IPS DF 6.9 (cell line): ENCODE measurements at regions not wholly inside any gene's neighbourhood (a gene's known extent, or its start where the extent isn't known, plus 50 kb on each side); places are given as distances from the start of the nearest gene placed in this dataset.

Source experiments
- DNase-seq: peaks from one replicate; pipeline ENCODE4 v3.0.0-alpha.2; 2013; ENCODE audit warnings: low read depth, low spot score
- H3K27ac ChIP-seq: one replicate; pipeline ENCODE4 v1.5.1; 2013; ENCODE audit warnings: low read length, control low read depth
- H3K27me3 ChIP-seq: 2 replicates; pipeline ENCODE4 v1.6.1; 2013; ENCODE audit warnings: mild to moderate bottlenecking, low read length; ENCODE audit not compliant: control insufficient read depth, insufficient read depth
- H3K36me3 ChIP-seq: 2 replicates; pipeline ENCODE4 v1.6.1; 2013; ENCODE audit warnings: low read length; ENCODE audit not compliant: control insufficient read depth, insufficient read depth
- H3K4me1 ChIP-seq: 2 replicates; pipeline ENCODE4 v1.6.1; 2013; ENCODE audit warnings: low read length; ENCODE audit not compliant: control insufficient read depth, insufficient read depth
- H3K4me3 ChIP-seq: 2 replicates; pipeline ENCODE4 v1.5.1; 2013; ENCODE audit warnings: mild to moderate bottlenecking, low read length
- H3K9me3 ChIP-seq: 2 replicates; pipeline ENCODE4 v1.6.1; 2013; ENCODE audit warnings: low read length, inconsistent platforms; ENCODE audit not compliant: control insufficient read depth, insufficient read depth
- WGBS: extraction: QIAGEN DNeasy Blood & Tissue Kit; methylation state at CpG from one replicate; pipeline ENCODE4 v1.1.7; 2013; ENCODE audit warnings: mixed read lengths, missing lambda C conversion rate; ENCODE audit not compliant: insufficient read length, insufficient coverage; 5-methylcytosine and 5-hydroxymethylcytosine counted together

DNA sequence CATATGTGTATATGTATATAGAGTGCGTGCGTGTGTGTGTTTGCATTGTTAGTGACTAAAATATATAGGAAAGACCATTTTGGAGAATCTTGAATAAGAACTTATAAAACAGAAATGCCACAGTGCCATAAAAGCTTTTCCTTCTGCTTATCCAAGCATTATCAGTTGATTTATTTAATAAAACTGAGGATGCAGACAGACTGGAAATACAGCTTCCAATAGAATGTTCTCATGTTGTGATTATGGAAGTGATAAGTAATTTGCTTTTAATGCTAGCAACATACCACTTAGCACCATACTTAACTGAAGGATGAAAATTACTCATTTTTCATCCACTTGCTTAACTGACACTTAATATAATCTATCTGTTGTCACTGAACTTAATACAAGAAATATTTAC lies 820.1 kb downstream of the TFAP2A start:
- no peaks in the 10 kb centered on the region for H3K27me3 ChIP-seq
- DNase-seq, result no peak
- no peaks in the 10 kb centered on the region for H3K9me3 ChIP-seq
- H3K36me3 ChIP-seq, result no peaks in the 10 kb centered on the region
- H3K4me1 ChIP-seq, result no peaks in the 10 kb centered on the region
- H3K4me3 ChIP-seq, result no peak overlapping the region
- no CpG with 5 or more reads among the region's 2 CpGs for WGBS
- H3K27ac ChIP-seq, result no peak overlapping the region

DNA sequence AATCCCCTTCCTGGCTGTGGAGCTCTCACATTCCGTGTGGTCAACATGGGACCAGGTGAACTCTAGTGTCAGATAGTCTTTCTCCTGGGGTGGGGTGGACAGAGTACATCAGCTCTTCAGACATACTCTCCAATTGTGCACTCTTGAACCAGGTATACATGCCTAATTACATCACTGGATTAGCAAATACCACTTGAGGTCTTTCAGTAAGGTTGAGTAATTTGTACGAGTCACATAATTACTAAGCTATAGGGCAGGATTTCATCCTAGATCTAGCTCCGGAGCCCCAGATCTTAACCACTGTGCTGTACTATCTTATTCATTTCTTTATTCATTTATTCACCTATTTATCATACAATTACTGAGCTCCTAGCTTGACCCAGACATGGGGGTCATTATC lies 821.3 kb downstream of the TFAP2A start:
- Histone ChIP-seq H3K27ac (no peak overlapping the region), H3K36me3 (no peaks in the 10 kb centered on the region), H3K27me3 (no peaks in the 10 kb centered on the region), H3K4me1 (no peaks in the 10 kb centered on the region), H3K4me3 (no peak overlapping the region), H3K9me3 (no peaks in the 10 kb centered on the region)
- WGBS, result no CpG with 5 or more reads among the region's 3 CpGs
- DNase-seq, result no peak

DNA sequence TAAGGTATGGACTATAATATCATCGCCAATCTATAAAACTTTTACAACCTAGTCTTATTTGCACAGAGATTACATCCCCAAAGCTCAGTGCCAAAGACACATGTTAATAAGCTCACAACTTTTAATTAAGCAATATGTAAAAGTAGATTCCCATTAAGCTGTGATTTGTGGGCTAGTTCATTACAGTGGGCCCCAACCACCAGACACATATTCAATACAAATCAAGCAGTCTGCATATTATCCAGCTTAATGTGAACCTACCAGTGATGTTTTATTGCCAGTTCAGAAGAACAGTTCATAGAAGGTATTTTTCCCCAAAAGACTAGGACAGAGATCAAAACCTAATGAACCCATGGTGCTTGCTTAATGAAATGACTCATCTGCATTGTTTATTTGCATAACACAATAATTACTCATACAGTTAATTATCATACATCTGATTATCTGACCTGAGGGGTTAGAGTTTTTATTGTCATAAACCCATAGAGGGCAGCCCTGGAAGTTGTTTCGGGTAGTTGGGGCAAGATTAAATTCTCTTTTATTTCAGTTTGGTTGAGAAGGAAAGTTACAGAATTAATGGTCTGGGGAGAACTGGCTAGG lies 831.0 kb downstream of the TFAP2A start:
- Histone ChIP-seq H3K27ac (no peak overlapping the region), H3K27me3 (no peaks in the 10 kb centered on the region), H3K36me3 (no peaks in the 10 kb centered on the region), H3K4me1 (no peaks in the 10 kb centered on the region), H3K9me3 (no peaks in the 10 kb centered on the region), H3K4me3 (no peak overlapping the region)
- WGBS, result no CpG with 5 or more reads among the region's 2 CpGs
- DNase-seq, result no peak

DNA sequence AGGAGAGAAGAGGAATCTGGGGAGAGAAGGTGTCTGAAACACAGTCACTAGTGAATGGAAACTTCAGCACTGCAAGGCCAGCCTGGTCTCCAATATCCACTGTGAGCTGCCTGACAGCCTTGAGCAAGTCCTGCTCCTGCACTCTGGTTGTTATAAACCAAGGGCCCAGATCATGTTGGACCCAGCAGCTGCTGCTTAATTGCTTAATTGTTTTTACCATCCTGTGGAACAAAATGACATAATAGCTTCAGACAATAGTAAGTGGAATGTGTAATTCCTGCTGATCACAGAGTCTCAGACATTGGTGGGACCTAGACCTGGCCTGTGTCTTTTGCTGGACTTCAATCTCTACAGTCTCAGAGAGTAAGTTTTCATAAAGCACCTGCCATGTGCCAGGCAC lies 833.7 kb downstream of the TFAP2A start:
- H3K4me3 ChIP-seq, result no peak overlapping the region

DNA sequence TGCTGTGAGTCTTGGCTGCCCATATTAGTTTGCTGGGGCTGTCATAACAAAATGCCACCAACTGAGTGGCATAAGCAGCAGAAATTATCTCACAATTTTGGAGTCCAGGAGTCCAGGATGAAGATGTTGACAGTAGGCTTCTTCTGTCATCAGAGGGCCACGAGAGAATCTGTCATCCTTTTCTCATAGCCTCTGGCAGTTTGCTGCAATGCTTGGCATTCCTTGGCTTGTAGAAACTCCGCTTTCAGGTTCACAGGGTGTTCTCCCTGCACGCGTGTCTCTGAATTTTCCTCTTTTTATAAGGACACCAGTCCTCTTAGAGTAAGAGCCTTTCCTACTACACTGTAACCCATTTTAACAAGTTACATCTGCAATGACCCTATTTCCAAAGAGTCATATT lies 838.4 kb downstream of the TFAP2A start:
- H3K4me3 ChIP-seq, result no peak overlapping the region
- H3K9me3 ChIP-seq, result no peaks in the 10 kb centered on the region
- no peak overlapping the region for H3K27ac ChIP-seq
- DNase-seq, result no peak
- H3K27me3 ChIP-seq, result no peaks in the 10 kb centered on the region
- no peaks in the 10 kb centered on the region for H3K4me1 ChIP-seq
- no peaks in the 10 kb centered on the region for H3K36me3 ChIP-seq
- WGBS, result no CpG with 5 or more reads among the region's 4 CpGs

More for the DNA sequence above, 833.7 kb downstream of the TFAP2A start:
- no peaks in the 10 kb centered on the region for H3K9me3 ChIP-seq
- H3K4me1 ChIP-seq, result no peaks in the 10 kb centered on the region
- H3K27ac ChIP-seq, result no peak overlapping the region
- H3K36me3 ChIP-seq, result no peaks in the 10 kb centered on the region
- DNase-seq, result no peak
- no peaks in the 10 kb centered on the region for H3K27me3 ChIP-seq

DNA sequence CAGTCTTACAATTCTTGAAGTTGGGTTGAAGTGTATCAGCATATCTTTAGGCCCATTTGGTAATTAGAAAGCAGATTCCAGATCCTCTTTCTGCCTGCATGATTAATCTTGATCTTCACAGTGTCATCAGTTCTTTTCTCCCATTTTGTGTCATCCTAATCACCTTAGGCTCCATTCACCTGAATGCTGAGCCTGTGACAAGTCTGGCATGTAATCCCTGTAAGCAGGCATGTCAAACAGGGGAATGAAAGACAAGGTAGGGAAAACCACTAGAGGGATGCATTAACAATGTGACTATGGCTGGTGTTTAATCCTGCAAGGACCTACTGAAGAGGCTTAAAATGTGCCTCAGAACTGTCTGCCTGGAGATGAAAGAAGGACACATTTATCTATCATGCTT lies 848.8 kb downstream of the TFAP2A start:
- Histone ChIP-seq H3K27ac (no peak overlapping the region), H3K4me1 (no peaks in the 10 kb centered on the region), H3K36me3 (no peaks in the 10 kb centered on the region), H3K9me3 (no peaks in the 10 kb centered on the region), H3K4me3 (no peak overlapping the region), H3K27me3 (no peaks in the 10 kb centered on the region)
- DNase-seq, result no peak

DNA sequence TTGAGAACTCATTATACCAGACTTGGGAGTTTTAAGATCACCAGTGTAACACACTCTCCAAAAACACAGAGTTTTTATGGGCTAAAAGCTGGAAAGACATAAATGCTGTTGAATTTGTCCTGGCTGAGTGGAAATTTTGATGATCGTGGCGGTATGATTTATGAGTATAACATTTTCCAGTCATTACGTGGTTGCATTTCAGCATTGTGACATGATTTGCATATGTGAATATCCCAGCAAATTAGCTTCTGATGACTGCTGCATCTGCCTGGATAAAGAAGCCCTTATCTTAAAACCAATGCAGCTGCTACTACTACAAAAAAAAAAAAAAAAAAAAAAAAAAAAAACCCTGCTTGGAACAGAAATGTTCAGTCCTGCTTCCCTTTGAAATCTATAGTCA lies 850.9 kb downstream of the TFAP2A start:
- no peaks in the 10 kb centered on the region for H3K36me3 ChIP-seq
- no peaks in the 10 kb centered on the region for H3K27me3 ChIP-seq
- no peak overlapping the region for H3K4me3 ChIP-seq
- no CpG with 5 or more reads among the region's 3 CpGs for WGBS
- no peaks in the 10 kb centered on the region for H3K9me3 ChIP-seq
- no peaks in the 10 kb centered on the region for H3K4me1 ChIP-seq
- no peak overlapping the region for H3K27ac ChIP-seq
- DNase-seq, result no peak

DNA sequence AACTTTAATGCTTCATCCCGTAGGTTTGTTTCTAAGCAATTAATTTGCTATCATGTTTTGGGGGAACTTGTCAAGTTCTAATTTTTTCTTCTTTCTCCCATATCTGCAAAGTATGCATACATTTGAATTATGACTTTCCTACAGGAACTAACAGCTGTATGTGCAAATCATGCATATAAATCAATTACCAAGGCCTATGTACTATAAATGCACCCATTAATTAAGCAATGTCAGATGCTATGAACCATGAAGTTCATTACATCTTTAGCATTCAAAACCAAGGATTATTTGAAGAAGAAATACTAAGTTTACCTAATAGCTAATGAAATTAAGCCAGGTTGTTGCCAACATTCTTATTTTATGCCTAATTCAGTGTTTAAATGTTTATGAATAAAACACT lies 851.3 kb downstream of the TFAP2A start:
- Histone ChIP-seq H3K27ac (no peak overlapping the region), H3K27me3 (no peaks in the 10 kb centered on the region), H3K9me3 (no peaks in the 10 kb centered on the region), H3K4me1 (no peaks in the 10 kb centered on the region), H3K4me3 (no peak overlapping the region), H3K36me3 (no peaks in the 10 kb centered on the region)
- DNase-seq, result no peak
- WGBS, result no CpG with 5 or more reads among the region's 1 CpG

DNA sequence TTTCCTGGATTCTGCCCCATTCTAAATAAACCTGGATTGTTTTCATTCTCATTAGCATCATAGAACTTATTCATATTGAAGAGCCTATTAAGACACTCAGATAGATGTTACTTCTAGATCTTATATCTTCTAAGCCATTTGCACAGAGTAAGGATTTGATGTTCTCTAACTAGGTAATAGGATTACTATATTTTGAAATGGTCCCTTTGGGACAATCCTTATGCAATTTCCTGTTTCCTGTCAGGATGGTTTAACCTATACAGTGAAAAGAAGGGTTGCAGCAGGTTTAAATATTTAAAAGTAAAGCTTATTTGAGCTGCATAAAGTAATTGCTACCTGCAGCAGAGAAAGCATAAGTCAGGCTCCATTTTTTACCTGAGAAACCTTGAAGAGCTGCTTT lies 860.1 kb downstream of the TFAP2A start:
- Histone ChIP-seq H3K4me1 (no peaks in the 10 kb centered on the region), H3K4me3 (no peak overlapping the region), H3K9me3 (no peaks in the 10 kb centered on the region), H3K27ac (no peak overlapping the region), H3K36me3 (no peaks in the 10 kb centered on the region), H3K27me3 (no peaks in the 10 kb centered on the region)
- no peak for DNase-seq

DNA sequence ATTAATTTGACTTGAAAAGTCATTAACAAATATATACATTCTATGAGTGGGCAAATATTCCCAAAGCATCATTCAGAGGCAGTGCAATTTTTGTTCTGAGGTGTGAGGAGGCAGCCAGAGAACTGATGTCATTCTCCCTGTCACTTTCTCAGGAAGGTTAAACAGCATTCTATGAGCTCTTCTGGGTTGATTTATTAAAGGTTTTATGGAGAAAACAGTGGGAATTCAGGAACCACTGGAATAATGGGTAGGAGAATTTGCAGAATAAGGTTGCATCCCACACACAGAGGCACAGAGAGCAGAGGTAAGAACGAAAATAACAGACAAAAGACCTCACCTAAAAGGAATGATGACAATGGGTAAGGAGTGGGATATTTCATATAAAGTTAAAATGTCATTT lies 860.6 kb downstream of the TFAP2A start:
- DNase-seq, result no peak
- no peaks in the 10 kb centered on the region for H3K4me1 ChIP-seq

DNA sequence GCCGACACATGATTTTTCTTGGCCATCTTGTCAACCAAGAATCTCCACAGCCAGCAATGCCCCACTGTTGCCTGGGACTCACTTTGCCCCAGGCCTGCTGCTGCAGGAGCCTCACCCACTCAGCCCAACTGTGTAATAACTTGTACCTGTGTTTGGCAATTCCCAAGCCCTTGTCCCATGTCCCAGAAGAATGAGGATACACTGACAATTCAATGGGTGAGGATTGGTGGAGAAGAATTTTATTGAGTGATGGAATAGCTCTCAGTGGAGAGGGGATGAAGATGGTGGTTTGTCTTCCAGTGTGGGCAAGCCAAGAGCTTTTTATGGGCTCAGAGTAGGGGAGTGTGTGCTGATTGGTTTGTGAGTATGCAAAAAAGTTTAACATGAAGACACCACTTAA lies 861.9 kb downstream of the TFAP2A start:
- no peaks in the 10 kb centered on the region for H3K9me3 ChIP-seq
- no peak for DNase-seq
- no peaks in the 10 kb centered on the region for H3K36me3 ChIP-seq
- no peak overlapping the region for H3K27ac ChIP-seq
- H3K4me1 ChIP-seq, result no peaks in the 10 kb centered on the region
- no peak overlapping the region for H3K4me3 ChIP-seq
- H3K27me3 ChIP-seq, result no peaks in the 10 kb centered on the region
- no CpG with 5 or more reads among the region's 1 CpG for WGBS

More for the DNA sequence above, 860.6 kb downstream of the TFAP2A start:
- Histone ChIP-seq H3K27me3 (no peaks in the 10 kb centered on the region), H3K27ac (no peak overlapping the region), H3K36me3 (no peaks in the 10 kb centered on the region), H3K4me3 (no peak overlapping the region), H3K9me3 (no peaks in the 10 kb centered on the region)
- no CpG with 5 or more reads among the region's 1 CpG for WGBS
